WI38 (cell line): ENCODE measurements at regions not wholly inside any gene's neighbourhood (a gene's known extent, or its start where the extent isn't known, plus 50 kb on each side); places are given as distances from the start of the nearest gene placed in this dataset.

Source experiments
- H3K4me3 ChIP-seq: 2 replicates; pipeline ENCODE4 v1.5.1; 2011; ENCODE audit warnings: low read depth, mild to moderate bottlenecking, control low read depth, low read length
- TF ChIP-seq, protein P1 (sequence below): IDR thresholded peaks from 2 replicates; pipeline ENCODE4 v1.5.1; 2012; ENCODE audit warnings: low read depth, mild to moderate bottlenecking, control low read depth, low read length

DNA sequence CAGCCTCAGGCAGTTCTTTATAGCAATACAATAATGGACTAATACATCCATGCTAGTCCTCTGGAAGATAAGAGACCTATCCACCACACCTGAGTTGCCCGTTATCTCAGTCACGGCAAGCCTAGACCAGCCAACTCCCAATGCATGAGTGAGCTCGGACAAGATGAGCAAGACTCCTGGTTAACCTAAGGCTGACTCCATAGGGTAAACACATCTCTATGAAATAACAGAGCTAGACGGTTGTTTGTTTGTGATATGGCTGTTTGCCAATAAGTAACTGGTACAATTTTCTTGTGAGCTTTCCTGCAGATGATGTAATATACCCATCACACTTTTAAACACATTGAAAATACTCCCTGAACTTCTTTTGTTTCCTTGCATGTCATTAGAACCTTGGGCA, 70.6 kb upstream of the PHACTR1 start:
- TF ChIP-seq, protein P1, sequence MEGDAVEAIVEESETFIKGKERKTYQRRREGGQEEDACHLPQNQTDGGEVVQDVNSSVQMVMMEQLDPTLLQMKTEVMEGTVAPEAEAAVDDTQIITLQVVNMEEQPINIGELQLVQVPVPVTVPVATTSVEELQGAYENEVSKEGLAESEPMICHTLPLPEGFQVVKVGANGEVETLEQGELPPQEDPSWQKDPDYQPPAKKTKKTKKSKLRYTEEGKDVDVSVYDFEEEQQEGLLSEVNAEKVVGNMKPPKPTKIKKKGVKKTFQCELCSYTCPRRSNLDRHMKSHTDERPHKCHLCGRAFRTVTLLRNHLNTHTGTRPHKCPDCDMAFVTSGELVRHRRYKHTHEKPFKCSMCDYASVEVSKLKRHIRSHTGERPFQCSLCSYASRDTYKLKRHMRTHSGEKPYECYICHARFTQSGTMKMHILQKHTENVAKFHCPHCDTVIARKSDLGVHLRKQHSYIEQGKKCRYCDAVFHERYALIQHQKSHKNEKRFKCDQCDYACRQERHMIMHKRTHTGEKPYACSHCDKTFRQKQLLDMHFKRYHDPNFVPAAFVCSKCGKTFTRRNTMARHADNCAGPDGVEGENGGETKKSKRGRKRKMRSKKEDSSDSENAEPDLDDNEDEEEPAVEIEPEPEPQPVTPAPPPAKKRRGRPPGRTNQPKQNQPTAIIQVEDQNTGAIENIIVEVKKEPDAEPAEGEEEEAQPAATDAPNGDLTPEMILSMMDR, result no peak
- H3K4me3 ChIP-seq, result no peak overlapping the region

DNA sequence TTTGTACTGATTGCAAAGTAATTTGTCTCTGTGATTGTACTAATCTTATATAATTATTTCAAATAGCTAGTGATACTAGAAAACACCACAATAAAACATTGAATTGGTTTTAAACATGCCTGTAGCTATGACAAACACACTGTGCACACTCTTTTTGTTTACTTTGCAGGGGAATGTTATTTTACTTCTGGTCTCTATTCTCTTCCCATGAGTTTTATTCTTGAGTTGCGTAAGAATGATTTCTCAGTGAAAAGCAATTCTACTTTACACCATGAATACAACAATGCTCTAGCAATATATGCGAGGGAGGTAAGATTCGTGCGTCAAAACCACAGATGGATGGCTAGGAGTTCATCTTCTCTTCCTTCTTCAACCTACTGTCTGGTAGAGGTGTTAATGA, 68.4 kb upstream of the PHACTR1 start:
- TF ChIP-seq, protein P1, result no peak

GRCh38 chr6:12649325-12649724, 67.2 kb upstream of the PHACTR1 start:
- no peak overlapping the region for H3K4me3 ChIP-seq
- TF ChIP-seq, protein P1, result no peak

More for the DNA sequence above, 68.4 kb upstream of the PHACTR1 start:
- no peak overlapping the region for H3K4me3 ChIP-seq

- TF ChIP-seq, protein P1, result no peak
- H3K4me3 ChIP-seq, result no peak overlapping the region
Observed at GRCh38 chr6:12653486-12653885, 63.1 kb upstream of the PHACTR1 start.

- no peak overlapping the region for H3K4me3 ChIP-seq
- TF ChIP-seq, protein P1, result no peak
Observed at GRCh38 chr6:12654107-12654506, 62.5 kb upstream of the PHACTR1 start.

DNA sequence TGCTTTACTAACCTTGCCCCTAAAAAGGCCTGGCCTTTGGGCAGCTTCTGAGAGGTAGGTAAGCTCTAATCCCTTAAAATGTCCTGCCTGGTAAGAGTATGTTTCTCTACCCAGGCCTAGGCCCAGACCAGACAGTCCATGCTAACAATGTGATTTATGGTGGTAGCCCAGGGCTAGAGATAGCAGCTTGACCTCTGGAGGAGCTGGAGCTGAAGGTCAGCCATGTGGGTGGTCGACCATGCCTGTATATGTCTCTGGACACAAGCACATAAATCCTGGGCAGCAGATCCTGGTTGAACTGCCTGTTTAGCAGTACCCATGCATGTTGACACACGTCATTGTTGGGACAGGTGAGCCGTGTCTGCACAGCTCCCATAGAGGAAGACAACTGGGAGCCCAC, 62.1 kb upstream of the PHACTR1 start:
- TF ChIP-seq, protein P1, result no peak
- no peak overlapping the region for H3K4me3 ChIP-seq

DNA sequence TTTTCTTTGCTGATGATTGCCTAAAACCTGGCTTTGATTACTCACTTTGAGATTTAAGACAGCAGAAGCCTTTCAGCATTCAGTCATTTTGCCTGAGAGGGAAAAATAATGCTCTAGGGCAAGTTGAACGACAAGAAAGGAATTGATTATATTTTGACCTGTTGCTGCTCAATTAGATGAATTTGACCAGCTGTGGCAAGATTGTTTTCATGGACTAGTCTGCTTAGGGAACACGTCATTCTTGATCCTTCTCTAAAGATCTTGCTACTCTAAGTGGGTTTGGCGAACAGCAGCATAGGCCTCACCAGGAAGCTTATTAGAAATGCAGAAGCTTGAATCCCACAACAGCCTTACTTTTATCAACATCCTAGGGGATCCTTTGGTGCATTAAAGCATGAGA, 59.7 kb upstream of the PHACTR1 start:
- no peak overlapping the region for H3K4me3 ChIP-seq
- TF ChIP-seq, protein P1, result no peak
